ENCODE measurements at regions not wholly inside any gene's neighbourhood (a gene's known extent, or its start where the extent isn't known, plus 50 kb on each side); places are given as distances from the start of the nearest gene placed in this dataset.

GRCh38 chr5:73357576-73357975 is 91.0 kb downstream of the FOXD1 start (continued):
- TF ChIP-seq, protein P1, sequence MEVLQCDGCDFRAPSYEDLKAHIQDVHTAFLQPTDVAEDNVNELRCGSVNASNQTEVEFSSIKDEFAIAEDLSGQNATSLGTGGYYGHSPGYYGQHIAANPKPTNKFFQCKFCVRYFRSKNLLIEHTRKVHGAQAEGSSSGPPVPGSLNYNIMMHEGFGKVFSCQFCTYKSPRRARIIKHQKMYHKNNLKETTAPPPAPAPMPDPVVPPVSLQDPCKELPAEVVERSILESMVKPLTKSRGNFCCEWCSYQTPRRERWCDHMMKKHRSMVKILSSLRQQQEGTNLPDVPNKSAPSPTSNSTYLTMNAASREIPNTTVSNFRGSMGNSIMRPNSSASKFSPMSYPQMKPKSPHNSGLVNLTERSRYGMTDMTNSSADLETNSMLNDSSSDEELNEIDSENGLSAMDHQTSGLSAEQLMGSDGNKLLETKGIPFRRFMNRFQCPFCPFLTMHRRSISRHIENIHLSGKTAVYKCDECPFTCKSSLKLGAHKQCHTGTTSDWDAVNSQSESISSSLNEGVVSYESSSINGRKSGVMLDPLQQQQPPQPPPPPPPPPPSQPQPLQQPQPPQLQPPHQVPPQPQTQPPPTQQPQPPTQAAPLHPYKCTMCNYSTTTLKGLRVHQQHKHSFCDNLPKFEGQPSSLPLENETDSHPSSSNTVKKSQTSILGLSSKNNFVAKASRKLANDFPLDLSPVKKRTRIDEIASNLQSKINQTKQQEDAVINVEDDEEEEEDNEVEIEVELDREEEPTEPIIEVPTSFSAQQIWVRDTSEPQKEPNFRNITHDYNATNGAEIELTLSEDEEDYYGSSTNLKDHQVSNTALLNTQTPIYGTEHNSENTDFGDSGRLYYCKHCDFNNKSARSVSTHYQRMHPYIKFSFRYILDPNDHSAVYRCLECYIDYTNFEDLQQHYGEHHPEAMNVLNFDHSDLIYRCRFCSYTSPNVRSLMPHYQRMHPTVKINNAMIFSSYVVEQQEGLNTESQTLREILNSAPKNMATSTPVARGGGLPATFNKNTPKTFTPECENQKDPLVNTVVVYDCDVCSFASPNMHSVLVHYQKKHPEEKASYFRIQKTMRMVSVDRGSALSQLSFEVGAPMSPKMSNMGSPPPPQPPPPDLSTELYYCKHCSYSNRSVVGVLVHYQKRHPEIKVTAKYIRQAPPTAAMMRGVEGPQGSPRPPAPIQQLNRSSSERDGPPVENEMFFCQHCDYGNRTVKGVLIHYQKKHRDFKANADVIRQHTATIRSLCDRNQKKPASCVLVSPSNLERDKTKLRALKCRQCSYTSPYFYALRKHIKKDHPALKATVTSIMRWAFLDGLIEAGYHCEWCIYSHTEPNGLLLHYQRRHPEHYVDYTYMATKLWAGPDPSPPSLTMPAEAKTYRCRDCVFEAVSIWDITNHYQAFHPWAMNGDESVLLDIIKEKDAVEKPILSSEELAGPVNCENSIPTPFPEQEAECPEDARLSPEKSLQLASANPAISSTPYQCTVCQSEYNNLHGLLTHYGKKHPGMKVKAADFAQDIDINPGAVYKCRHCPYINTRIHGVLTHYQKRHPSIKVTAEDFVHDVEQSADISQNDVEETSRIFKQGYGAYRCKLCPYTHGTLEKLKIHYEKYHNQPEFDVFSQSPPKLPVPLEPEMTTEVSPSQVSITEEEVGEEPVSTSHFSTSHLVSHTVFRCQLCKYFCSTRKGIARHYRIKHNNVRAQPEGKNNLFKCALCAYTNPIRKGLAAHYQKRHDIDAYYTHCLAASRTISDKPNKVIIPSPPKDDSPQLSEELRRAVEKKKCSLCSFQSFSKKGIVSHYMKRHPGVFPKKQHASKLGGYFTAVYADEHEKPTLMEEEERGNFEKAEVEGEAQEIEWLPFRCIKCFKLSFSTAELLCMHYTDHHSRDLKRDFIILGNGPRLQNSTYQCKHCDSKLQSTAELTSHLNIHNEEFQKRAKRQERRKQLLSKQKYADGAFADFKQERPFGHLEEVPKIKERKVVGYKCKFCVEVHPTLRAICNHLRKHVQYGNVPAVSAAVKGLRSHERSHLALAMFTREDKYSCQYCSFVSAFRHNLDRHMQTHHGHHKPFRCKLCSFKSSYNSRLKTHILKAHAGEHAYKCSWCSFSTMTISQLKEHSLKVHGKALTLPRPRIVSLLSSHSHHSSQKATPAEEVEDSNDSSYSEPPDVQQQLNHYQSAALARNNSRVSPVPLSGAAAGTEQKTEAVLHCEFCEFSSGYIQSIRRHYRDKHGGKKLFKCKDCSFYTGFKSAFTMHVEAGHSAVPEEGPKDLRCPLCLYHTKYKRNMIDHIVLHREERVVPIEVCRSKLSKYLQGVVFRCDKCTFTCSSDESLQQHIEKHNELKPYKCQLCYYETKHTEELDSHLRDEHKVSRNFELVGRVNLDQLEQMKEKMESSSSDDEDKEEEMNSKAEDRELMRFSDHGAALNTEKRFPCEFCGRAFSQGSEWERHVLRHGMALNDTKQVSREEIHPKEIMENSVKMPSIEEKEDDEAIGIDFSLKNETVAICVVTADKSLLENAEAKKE (CRISPR knock-in tag; IDR thresholded peaks at IDR 0.05): no peak
- TF ChIP-seq ZNF114 (CRISPR knock-in tag; IDR thresholded peaks at IDR 0.05): no peak
- TF ChIP-seq CREB1 (CRISPR knock-in tag; IDR thresholded peaks at IDR 0.05; ENCODE audit: low read depth): no peak
- TF ChIP-seq NANOG (IDR thresholded peaks at IDR 0.05; ENCODE audit: borderline replicate concordance): no peak
- no peak for TF ChIP-seq ZNF331 (CRISPR knock-in tag; IDR thresholded peaks at IDR 0.05; ENCODE audit: low read depth)

- no peak for ATAC-seq
- DNase-seq (ENCODE audit: low spot score): no peak
- Mint-ChIP-seq H3K4me3 (no peak overlapping the region), H3K9me3 (peaks cover 6% of the 10 kb centered on the region; the same call in 2 of the 3 replicates), H3K27ac (no peak overlapping the region), H3K27me3 (ENCODE audit: insufficient read depth, low read depth, poor library complexity) (peaks cover 2% of the 10 kb centered on the region), H3K4me1 (no peaks in the 10 kb centered on the region; the same call in 2 of the 3 replicates), H3K36me3 (ENCODE audit: low read depth) (no peaks in the 10 kb centered on the region)
- H3K4me1 ChIP-seq (ENCODE audit: insufficient read depth): no peaks in the 10 kb centered on the region
- no peaks in the 10 kb centered on the region for H3F3A ChIP-seq (replicated peaks; ENCODE audit: low read depth)
- H3K9me2 ChIP-seq (ENCODE audit: insufficient read depth): 0 out of 2 replicates have a peak, but pooled peaks cover 6% of the 10 kb centered on the region
- H3K79me2 ChIP-seq (replicated peaks; ENCODE audit: insufficient read depth): no peaks in the 10 kb centered on the region
- no peaks in the 10 kb centered on the region for H3K36me3 ChIP-seq (ENCODE audit: insufficient read depth)
- H3K27ac ChIP-seq (ENCODE audit: low read depth): no peak overlapping the region
- H3K4me2 ChIP-seq: no peak overlapping the region
- H3K4me3 ChIP-seq: no peak overlapping the region
- no peaks in the 10 kb centered on the region for H3K27me3 ChIP-seq (ENCODE audit: insufficient read depth)
- TF ChIP-seq, protein P1 (CRISPR knock-in tag; IDR thresholded peaks at IDR 0.05): no peak
- TF ChIP-seq EZH2 (IDR thresholded peaks at IDR 0.05; ENCODE audit: low read depth, unreplicated experiment) (no peak), ZNF114 (CRISPR knock-in tag; IDR thresholded peaks at IDR 0.05) (no peak), ZNF331 (CRISPR knock-in tag; IDR thresholded peaks at IDR 0.05; ENCODE audit: low read depth) (no peak), ETS1 (IDR thresholded peaks at IDR 0.05) (no peak)
- no peak overlapping the region for H2AFZ ChIP-seq
- H4K20me1 ChIP-seq (replicated peaks; ENCODE audit: insufficient read depth): no peaks in the 10 kb centered on the region
Measured at GRCh38 chr5:73355108-73355507, 93.5 kb downstream of the FOXD1 start.
